ENCODE measurements at regions not wholly inside any gene's neighbourhood (a gene's known extent, or its start where the extent isn't known, plus 50 kb on each side); places are given as distances from the start of the nearest gene placed in this dataset.

DNA sequence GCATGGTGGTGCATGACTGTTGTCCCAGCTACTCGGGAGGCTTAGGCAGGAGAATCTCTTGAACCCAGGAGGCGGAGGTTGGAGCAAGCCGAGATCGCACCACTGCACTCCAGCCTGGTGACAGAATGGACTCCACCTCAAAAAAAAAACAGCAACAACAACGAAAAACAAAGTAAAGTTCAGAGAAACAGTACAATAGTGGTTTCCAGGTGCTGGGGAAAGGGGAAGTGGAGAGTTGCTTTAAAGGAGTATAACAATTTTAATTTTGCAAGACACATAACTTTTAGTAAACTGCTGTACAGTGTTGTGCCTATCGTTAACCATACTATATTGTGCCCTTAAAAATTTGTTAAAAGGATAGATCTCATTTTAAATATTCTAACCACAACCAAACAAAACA lies 662.7 kb upstream of the POT1 start:
- no peaks in the 10 kb centered on the region for H3K79me2 ChIP-seq (ENCODE audit: low read depth)
- no peaks in the 10 kb centered on the region for H3K36me3 ChIP-seq (ENCODE audit: low read depth)
- no peaks in the 10 kb centered on the region for H3K9me3 ChIP-seq (ENCODE audit: insufficient read depth, low read depth)
- no peaks in the 10 kb centered on the region for H4K20me1 ChIP-seq (ENCODE audit: insufficient read depth)
- H2AFZ ChIP-seq: 0 out of 2 replicates have a peak overlapping the region, but pooled peaks have one; percentile 27
- TF ChIP-seq, protein P1, sequence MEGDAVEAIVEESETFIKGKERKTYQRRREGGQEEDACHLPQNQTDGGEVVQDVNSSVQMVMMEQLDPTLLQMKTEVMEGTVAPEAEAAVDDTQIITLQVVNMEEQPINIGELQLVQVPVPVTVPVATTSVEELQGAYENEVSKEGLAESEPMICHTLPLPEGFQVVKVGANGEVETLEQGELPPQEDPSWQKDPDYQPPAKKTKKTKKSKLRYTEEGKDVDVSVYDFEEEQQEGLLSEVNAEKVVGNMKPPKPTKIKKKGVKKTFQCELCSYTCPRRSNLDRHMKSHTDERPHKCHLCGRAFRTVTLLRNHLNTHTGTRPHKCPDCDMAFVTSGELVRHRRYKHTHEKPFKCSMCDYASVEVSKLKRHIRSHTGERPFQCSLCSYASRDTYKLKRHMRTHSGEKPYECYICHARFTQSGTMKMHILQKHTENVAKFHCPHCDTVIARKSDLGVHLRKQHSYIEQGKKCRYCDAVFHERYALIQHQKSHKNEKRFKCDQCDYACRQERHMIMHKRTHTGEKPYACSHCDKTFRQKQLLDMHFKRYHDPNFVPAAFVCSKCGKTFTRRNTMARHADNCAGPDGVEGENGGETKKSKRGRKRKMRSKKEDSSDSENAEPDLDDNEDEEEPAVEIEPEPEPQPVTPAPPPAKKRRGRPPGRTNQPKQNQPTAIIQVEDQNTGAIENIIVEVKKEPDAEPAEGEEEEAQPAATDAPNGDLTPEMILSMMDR (conservative IDR thresholded peaks at IDR 0.05): no peak
- no peak for TF ChIP-seq EZH2 (IDR thresholded peaks at IDR 0.05; ENCODE audit: low read depth)
- no peaks in the 10 kb centered on the region for H3K4me1 ChIP-seq (replicated peaks; ENCODE audit: insufficient read depth)
- no peak for DNase-seq
- ChIA-PET CTCF (no interaction called here), POLR2A (ENCODE audit: unreplicated experiment) (no interaction called here)
- no peak overlapping the region for H3K27ac ChIP-seq
- H3K27me3 ChIP-seq (ENCODE audit: insufficient read depth, low read depth): no peaks in the 10 kb centered on the region
- no peak overlapping the region for H3K4me3 ChIP-seq
- intact Hi-C loops (cut with micrococcal nuclease; ENCODE audit: unreplicated experiment): no loop called here
- H3K4me2 ChIP-seq: no peak overlapping the region
- no peaks in the 10 kb centered on the region for H3F3A ChIP-seq (ENCODE audit: insufficient read depth, low read depth)
- H3K9me2 ChIP-seq (ENCODE audit: insufficient read depth): peaks cover under 1% of the 10 kb centered on the region; the same call in 1 of the 2 replicates
- no TSS peak for BruUV-seq (replicated peaks)

DNA sequence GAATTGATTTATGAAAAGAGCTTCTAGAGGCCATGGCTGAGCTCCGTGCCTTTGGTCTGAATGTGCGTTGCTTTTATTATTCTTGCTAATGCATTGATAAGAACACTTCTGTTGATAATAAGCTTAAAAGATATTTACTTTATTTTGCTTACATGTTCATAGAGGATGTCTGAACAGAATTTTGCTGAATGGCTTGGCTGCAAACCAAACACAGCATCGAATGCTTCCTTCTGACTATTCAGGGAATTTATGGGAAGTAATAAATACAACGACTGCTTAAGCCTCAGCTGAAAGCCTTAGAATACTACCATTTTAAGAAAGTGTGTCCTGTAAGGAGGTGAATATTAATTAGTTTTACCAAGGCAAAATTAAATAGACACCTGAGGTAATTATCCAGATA lies 643.5 kb upstream of the POT1 start:
- Histone ChIP-seq H3F3A (ENCODE audit: insufficient read depth, low read depth) (no peaks in the 10 kb centered on the region), H3K4me1 (replicated peaks; ENCODE audit: insufficient read depth) (no peaks in the 10 kb centered on the region), H3K27me3 (ENCODE audit: insufficient read depth, low read depth) (no peaks in the 10 kb centered on the region), H4K20me1 (ENCODE audit: insufficient read depth) (no peaks in the 10 kb centered on the region), H3K79me2 (ENCODE audit: low read depth) (no peaks in the 10 kb centered on the region), H3K9me2 (ENCODE audit: insufficient read depth) (no peaks in the 10 kb centered on the region), H3K9me3 (ENCODE audit: insufficient read depth, low read depth) (no peaks in the 10 kb centered on the region), H3K27ac (no peak overlapping the region), H3K4me2 (no peak overlapping the region), H3K36me3 (ENCODE audit: low read depth) (no peaks in the 10 kb centered on the region), H2AFZ (no peak overlapping the region), H3K4me3 (no peak overlapping the region)
- intact Hi-C loops (cut with micrococcal nuclease; ENCODE audit: unreplicated experiment): no loop called here
- ChIA-PET POLR2A (ENCODE audit: unreplicated experiment) (no interaction called here), CTCF (no interaction called here)
- TF ChIP-seq, protein P1 (conservative IDR thresholded peaks at IDR 0.05): no peak
- no peak for TF ChIP-seq EZH2 (IDR thresholded peaks at IDR 0.05; ENCODE audit: low read depth)
- no peak for DNase-seq
- no TSS peak for BruUV-seq (replicated peaks)

DNA sequence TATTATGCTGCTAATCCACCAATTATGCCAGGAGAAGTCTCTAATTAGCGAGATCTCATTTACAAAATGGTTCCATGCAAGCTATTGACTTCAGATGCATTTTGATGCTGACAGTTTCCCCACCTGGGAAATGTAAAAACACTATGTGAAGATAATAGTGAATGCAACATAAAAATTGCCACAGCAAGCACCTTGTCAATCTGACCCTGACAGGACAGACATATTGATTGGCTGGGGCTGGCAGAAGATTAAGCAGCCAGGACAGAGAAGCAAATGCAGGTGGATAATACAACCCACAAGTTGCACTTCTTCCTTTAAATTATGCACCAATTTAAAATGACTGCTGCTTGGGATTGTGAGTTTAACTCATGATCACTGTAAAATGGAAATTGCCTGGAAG lies 642.8 kb upstream of the POT1 start:
- ChIA-PET POLR2A (ENCODE audit: unreplicated experiment) (no interaction called here), CTCF (no interaction called here)

More for the DNA sequence above, 642.8 kb upstream of the POT1 start:
- Histone ChIP-seq H3K36me3 (ENCODE audit: low read depth) (no peaks in the 10 kb centered on the region), H3K9me2 (ENCODE audit: insufficient read depth) (no peaks in the 10 kb centered on the region), H3K4me2 (no peak overlapping the region), H3K27ac (no peak overlapping the region), H3K27me3 (ENCODE audit: insufficient read depth, low read depth) (no peaks in the 10 kb centered on the region), H3K4me1 (replicated peaks; ENCODE audit: insufficient read depth) (no peaks in the 10 kb centered on the region), H2AFZ (no peak overlapping the region), H3K4me3 (no peak overlapping the region), H3F3A (ENCODE audit: insufficient read depth, low read depth) (no peaks in the 10 kb centered on the region), H3K9me3 (ENCODE audit: insufficient read depth, low read depth) (no peaks in the 10 kb centered on the region), H3K79me2 (ENCODE audit: low read depth) (no peaks in the 10 kb centered on the region), H4K20me1 (ENCODE audit: insufficient read depth) (no peaks in the 10 kb centered on the region)
- intact Hi-C loops (cut with micrococcal nuclease; ENCODE audit: unreplicated experiment): no loop called here
- no peak for TF ChIP-seq EZH2 (IDR thresholded peaks at IDR 0.05; ENCODE audit: low read depth)
- TF ChIP-seq, protein P1 (conservative IDR thresholded peaks at IDR 0.05): no peak
- DNase-seq: no peak
- BruUV-seq (replicated peaks): no TSS peak
